ENCODE measurements at regions not wholly inside any gene's neighbourhood (a gene's known extent, or its start where the extent isn't known, plus 50 kb on each side); places are given as distances from the start of the nearest gene placed in this dataset.

- DNase-seq, result no peak
- Histone ChIP-seq H3K36me3 (peaks cover 0 to 5% (median 0%) of the 10 kb centered on the region in 6 donors), H3K9me3 (peaks cover 11 to 52% (median 47%) of the 10 kb centered on the region in 8 donors), H3K4me1 (peaks cover 2 to 24% (median 7%) of the 10 kb centered on the region in 6 donors), H3K27me3 (replicated peaks in 1 of 7) (no peaks in the 10 kb centered on the region), H3K4me3 (no peak overlapping the region), H3K27ac (no peak overlapping the region)
- intact Hi-C loops (cut with DNase I; ENCODE audit: low total_unique reads), result no loop called here
- no peak for TF ChIP-seq CTCF (IDR thresholded peaks at IDR 0.05 in 8 of 11, conservative IDR thresholded peaks at IDR 0.05 in 3 of 11)
- no peak for TF ChIP-seq POLR2AphosphoS5 (IDR thresholded peaks at IDR 0.05)
- no peak for TF ChIP-seq POLR2A (IDR thresholded peaks at IDR 0.05)
- WGBS, 5 donors, result 27 to 83% (median 29%) methylated on average over 2 of the region's 2 CpGs
Measured at GRCh38 chr12:94813314-94813713, 163.0 kb upstream of the TMCC3 start.

- DNase-seq, result no peak
- H3K27ac ChIP-seq, result no peak overlapping the region
- H3K36me3 ChIP-seq, result peaks cover 0 to 5% (median 0%) of the 10 kb centered on the region in 6 donors
- H3K9me3 ChIP-seq, result peaks cover 11 to 52% (median 47%) of the 10 kb centered on the region in 8 donors
- H3K4me1 ChIP-seq, result peaks cover 0 to 14% (median 0%) of the 10 kb centered on the region in 6 donors
- no peak overlapping the region for H3K4me3 ChIP-seq
- TF ChIP-seq POLR2A (IDR thresholded peaks at IDR 0.05) (no peak), CTCF (IDR thresholded peaks at IDR 0.05 in 8 of 11, conservative IDR thresholded peaks at IDR 0.05 in 3 of 11) (no peak), POLR2AphosphoS5 (IDR thresholded peaks at IDR 0.05) (no peak)
- WGBS, 5 donors, result 39 to 92% (median 84%) methylated on average over 2 of the region's 2 CpGs
- H3K27me3 ChIP-seq (replicated peaks in 1 of 7), result no peaks in the 10 kb centered on the region
- intact Hi-C loops (cut with DNase I; ENCODE audit: low total_unique reads), result no loop called here
Measured at GRCh38 chr12:94812345-94812744, 162.0 kb upstream of the TMCC3 start.

GRCh38 chr12:94811611-94812010, 161.3 kb upstream of the TMCC3 start:
- DNase-seq, result no peak
- peaks cover 11 to 52% (median 47%) of the 10 kb centered on the region in 8 donors for H3K9me3 ChIP-seq
- intact Hi-C loops (cut with DNase I; ENCODE audit: low total_unique reads), result no loop called here
- H3K27ac ChIP-seq, result no peak overlapping the region
- peaks cover 0 to 5% (median 0%) of the 10 kb centered on the region in 6 donors for H3K36me3 ChIP-seq
- no peaks in the 10 kb centered on the region for H3K27me3 ChIP-seq (replicated peaks in 1 of 7)
- H3K4me3 ChIP-seq, result no peak overlapping the region
- no peak for TF ChIP-seq POLR2AphosphoS5 (IDR thresholded peaks at IDR 0.05)
- TF ChIP-seq POLR2A (IDR thresholded peaks at IDR 0.05), result no peak
- no peak for TF ChIP-seq CTCF (IDR thresholded peaks at IDR 0.05 in 8 of 11, conservative IDR thresholded peaks at IDR 0.05 in 3 of 11)
- peaks cover 0 to 9% (median 0%) of the 10 kb centered on the region in 6 donors for H3K4me1 ChIP-seq

- Histone ChIP-seq H3K4me3 (no peak overlapping the region), H3K4me1 (peaks cover 0 to 12% (median 0%) of the 10 kb centered on the region in 6 donors), H3K9me3 (peaks cover 5 to 28% (median 25%) of the 10 kb centered on the region in 8 donors), H3K27me3 (replicated peaks in 1 of 7) (no peaks in the 10 kb centered on the region), H3K36me3 (peaks cover 0 to 5% (median 0%) of the 10 kb centered on the region in 6 donors), H3K27ac (no peak overlapping the region)
- intact Hi-C loops (cut with DNase I; ENCODE audit: low total_unique reads), result no loop called here
- no peak for DNase-seq
- TF ChIP-seq POLR2AphosphoS5 (IDR thresholded peaks at IDR 0.05) (no peak), CTCF (IDR thresholded peaks at IDR 0.05 in 8 of 11, conservative IDR thresholded peaks at IDR 0.05 in 3 of 11) (no peak), POLR2A (IDR thresholded peaks at IDR 0.05) (no peak)
Measured at GRCh38 chr12:94807951-94808350, 157.6 kb upstream of the TMCC3 start.
